HG02642 (cell line): ENCODE measurements at regions not wholly inside any gene's neighbourhood (a gene's known extent, or its start where the extent isn't known, plus 50 kb on each side); places are given as distances from the start of the nearest gene placed in this dataset.
"Not testable (repeated sequence)": the region's sequence is repeated elsewhere in the genome, so short reads cannot be mapped to it uniquely, and the experiment has no call there.

Source experiments
- ATAC-seq: cut with Tn5 transposase; IDR thresholded peaks from one replicate; pipeline ENCODE4 v1.9.1; 2021; ENCODE audit warnings: mild to moderate bottlenecking; ENCODE audit not compliant: unreplicated experiment, poor library complexity

GRCh38 chr4:11842620-11843263, 414.0 kb upstream of the HS3ST1 start:
- ATAC-seq = no peak

- ATAC-seq = no peak
Observed at GRCh38 chr4:11839889-11840288, 411.2 kb upstream of the HS3ST1 start.

- ATAC-seq = no peak
Observed at GRCh38 chr4:11831739-11832138, 403.0 kb upstream of the HS3ST1 start.

- ATAC-seq = no peak
Observed at GRCh38 chr4:11824566-11824965, 395.9 kb upstream of the HS3ST1 start.

- ATAC-seq = no peak
Observed at GRCh38 chr4:11821772-11822430, 393.2 kb upstream of the HS3ST1 start.

- no peak for ATAC-seq
Observed at GRCh38 chr4:11817088-11817487, 388.4 kb upstream of the HS3ST1 start.

- no peak for ATAC-seq
Observed at GRCh38 chr4:11814758-11815157, 386.1 kb upstream of the HS3ST1 start.

- no peak for ATAC-seq
Observed at GRCh38 chr4:11813951-11814446, 385.3 kb upstream of the HS3ST1 start.

GRCh38 chr4:11811521-11811920, 382.8 kb upstream of the HS3ST1 start:
- not testable (repeated sequence) for ATAC-seq

- peak; percentile 57 for ATAC-seq
Observed at GRCh38 chr4:11805842-11806241, 377.1 kb upstream of the HS3ST1 start.

GRCh38 chr4:11801466-11802446, 373.1 kb upstream of the HS3ST1 start:
- no peak for ATAC-seq

GRCh38 chr4:11799196-11799595, 370.5 kb upstream of the HS3ST1 start:
- ATAC-seq = no peak

- ATAC-seq = no peak
Observed at GRCh38 chr4:11791797-11792196, 363.1 kb upstream of the HS3ST1 start.

GRCh38 chr4:11790230-11790629, 361.5 kb upstream of the HS3ST1 start:
- ATAC-seq = no peak

GRCh38 chr4:11783588-11783987, 354.9 kb upstream of the HS3ST1 start:
- no peak for ATAC-seq

- no peak for ATAC-seq
Observed at GRCh38 chr4:11782859-11783258, 354.2 kb upstream of the HS3ST1 start.

- no peak for ATAC-seq
Observed at GRCh38 chr4:11777447-11777846, 348.8 kb upstream of the HS3ST1 start.

GRCh38 chr4:11774346-11774745, 345.7 kb upstream of the HS3ST1 start:
- no peak for ATAC-seq

GRCh38 chr4:11773798-11774197, 345.1 kb upstream of the HS3ST1 start:
- no peak for ATAC-seq

- no peak for ATAC-seq
Observed at GRCh38 chr4:11769434-11769833, 340.7 kb upstream of the HS3ST1 start.
